Endothelial cell of umbilical vein (primary cell): ENCODE measurements at regions not wholly inside any gene's neighbourhood (a gene's known extent, or its start where the extent isn't known, plus 50 kb on each side); places are given as distances from the start of the nearest gene placed in this dataset.

Experiments
- BruUV-seq: library from RNA; stranded (reverse); fragments of 400-500 nt; replicated peaks from 2 replicates; lab custom pipeline; 2021; lab: Mats Ljungman, UMichigan
- CTCF ChIA-PET: fragments of 300-600, 350-600 bp; sonication (Branson Sonifier 250); formaldehyde crosslinking; loops from one replicate; lab custom pipeline; 2021; ENCODE audit warnings: antibody characterized with exemption, inconsistent platforms; lab: Charles Lee
- POLR2A ChIA-PET: fragments of 300-600, 350-600 bp; sonication (Branson Sonifier 250); formaldehyde crosslinking; loops from one replicate; lab custom pipeline; 2021; ENCODE audit warnings: antibody characterized with exemption, inconsistent platforms; lab: Charles Lee
- DNase-seq: peaks from one replicate; pipeline ENCODE4 v3.0.0-alpha.2; 2011; ENCODE audit warnings: low read depth, low spot score
- FAIRE-seq: peaks from 2 replicates; lab custom pipeline; 2011; peaks lifted over from hg19 to GRCh38; lab: Jason Lieb, UNC
- H2AFZ ChIP-seq: 2 replicates; pipeline ENCODE4 v1.6.0; 2012; ENCODE audit warnings: low read depth, low read length, control low read depth, inconsistent platforms
- H3K27ac ChIP-seq: 2 replicates; pipeline ENCODE4 v1.5.1; 2011; ENCODE audit warnings: low read depth, mild to moderate bottlenecking, control low read depth, low read length, moderate library complexity; ENCODE audit not compliant: insufficient read depth
- H3K27me3 ChIP-seq, 2 experiments: 2 replicates each; pipeline versions ENCODE4 v1.6.0 to v1.6.1; 2011; ENCODE audit warnings: low read length in 2 of 2, mixed read lengths in 1 of 2; ENCODE audit not compliant: control insufficient read depth in 2 of 2, insufficient read depth in 2 of 2
- H3K36me3 ChIP-seq, 2 experiments: 2 replicates in 1 of 2; 3 replicates in 1 of 2; pipeline ENCODE4 v1.5.1; 2011; ENCODE audit warnings: low read length in 2 of 2, mild to moderate bottlenecking in 1 of 2, moderate library complexity in 1 of 2; ENCODE audit not compliant: control insufficient read depth in 2 of 2, insufficient read depth in 2 of 2; ENCODE audit errors: extremely low read depth in 1 of 2
- H3K4me1 ChIP-seq: 3 replicates; pipeline ENCODE4 v1.5.1; 2011; ENCODE audit warnings: mild to moderate bottlenecking, low read length; ENCODE audit not compliant: control insufficient read depth, insufficient read depth; ENCODE audit errors: extremely low read depth
- H3K4me2 ChIP-seq: 2 replicates; pipeline ENCODE4 v1.6.1; 2011; ENCODE audit warnings: low read length, control low read depth, mixed read lengths; ENCODE audit not compliant: insufficient read depth
- H3K4me3 ChIP-seq, 3 experiments: fragments of 200-600 bp in 1 of 3; sonication (generic), shearing (Covaris generic) in 1 of 3; replicated peaks in 1 of 3; 2 replicates each; pipeline ENCODE4 v1.5.1; 2011 to 2016; ENCODE audit warnings: control low read depth in 3 of 3, low read length in 3 of 3, mild to moderate bottlenecking in 2 of 3, inconsistent platforms in 1 of 3, low read depth in 1 of 3, moderate library complexity in 1 of 3; ENCODE audit not compliant: insufficient read depth in 1 of 3
- H3K79me2 ChIP-seq: 2 replicates; pipeline ENCODE4 v1.6.0; 2012; ENCODE audit warnings: low read length, inconsistent platforms; ENCODE audit not compliant: control insufficient read depth, insufficient read depth
- H3K9ac ChIP-seq: replicated peaks from 2 replicates; pipeline ENCODE3; 2011; ENCODE audit warnings: low read length, control low read depth; ENCODE audit not compliant: insufficient read depth; ENCODE audit errors: extremely low read depth
- H3K9me1 ChIP-seq: replicated peaks from 3 replicates; pipeline ENCODE4 v1.6.0; 2011; ENCODE audit warnings: mild to moderate bottlenecking, low read length; ENCODE audit not compliant: control insufficient read depth, insufficient read depth; ENCODE audit errors: extremely low read depth
- H3K9me3 ChIP-seq: replicated peaks from 2 replicates; pipeline ENCODE4 v1.5.1; 2012; ENCODE audit warnings: low read length, inconsistent platforms; ENCODE audit not compliant: control insufficient read depth, insufficient read depth
- H4K20me1 ChIP-seq: replicated peaks from 2 replicates; pipeline ENCODE3; 2011; ENCODE audit warnings: mild to moderate bottlenecking, low read length; ENCODE audit not compliant: control insufficient read depth, insufficient read depth; ENCODE audit errors: extremely low read depth
- EZH2 ChIP-seq: IDR thresholded peaks from 2 replicates; pipeline ENCODE4 v1.6.1; 2012; ENCODE audit warnings: borderline replicate concordance, low read depth, mild to moderate bottlenecking, moderate library complexity, low read length, inconsistent platforms; ENCODE audit not compliant: severe bottlenecking
- FOS ChIP-seq: IDR thresholded peaks from 2 replicates; pipeline ENCODE4 v1.6.1; 2011; ENCODE audit warnings: mild to moderate bottlenecking, low read length, moderate library complexity, borderline replicate concordance; ENCODE audit not compliant: insufficient read depth
- GATA2 ChIP-seq: IDR thresholded peaks from 2 replicates; pipeline ENCODE4 v1.7.0; 2011; ENCODE audit warnings: low read depth, mild to moderate bottlenecking, moderate library complexity, mixed read lengths, low read length; ENCODE audit not compliant: insufficient read length, insufficient read depth
- JUN ChIP-seq: IDR thresholded peaks from 2 replicates; pipeline ENCODE4 v1.6.1; 2011; ENCODE audit warnings: borderline replicate concordance, low read depth; ENCODE audit not compliant: insufficient read length, insufficient read depth
- MYC ChIP-seq: IDR thresholded peaks from one replicate; pipeline ENCODE4 v1.6.1; 2011; ENCODE audit warnings: mild to moderate bottlenecking, low read depth, low read length
- POLR2A ChIP-seq: IDR thresholded peaks from 2 replicates; pipeline ENCODE4 v1.6.1; 2012; ENCODE audit warnings: low read depth, mild to moderate bottlenecking, control low read depth, low read length
- POLR2AphosphoS5 ChIP-seq: IDR thresholded peaks from 2 replicates; pipeline ENCODE4 v1.6.1; 2012; ENCODE audit warnings: low read depth, mild to moderate bottlenecking, control low read depth, low read length, moderate library complexity; ENCODE audit not compliant: insufficient read depth
- dilution Hi-C: fragments of 300-500 bp; cut with MboI; formaldehyde crosslinking; loops from one replicate; pipeline ENCODE4 v1.15.0; 2019; ENCODE audit warnings: low sequenced_read_pairs; ENCODE audit not compliant: extremely low pct_ligation_motif_present
- intact Hi-C: fragments of 100-400 bp; cut with micrococcal nuclease; formaldehyde crosslinking; loops from one replicate; pipeline ENCODE4 v1.10.0; 2022
- TF ChIP-seq, protein P1 (sequence below), 2 donors: IDR thresholded peaks; 1 replicate in 1 of 2; 2 replicates in 1 of 2; pipeline ENCODE4 v1.5.1; 2011; ENCODE audit warnings: low read length in 2 of 2, mild to moderate bottlenecking in 2 of 2, moderate library complexity in 2 of 2, control low read depth in 1 of 2, inconsistent platforms in 1 of 2, low read depth in 1 of 2; ENCODE audit not compliant: insufficient read depth in 1 of 2; ENCODE audit errors: extremely low read depth in 1 of 2
- TF ChIP-seq, protein P2 (sequence below): IDR thresholded peaks from 2 replicates; pipeline ENCODE4 v1.6.1; 2011; ENCODE audit not compliant: insufficient read depth, insufficient read length

DNA sequence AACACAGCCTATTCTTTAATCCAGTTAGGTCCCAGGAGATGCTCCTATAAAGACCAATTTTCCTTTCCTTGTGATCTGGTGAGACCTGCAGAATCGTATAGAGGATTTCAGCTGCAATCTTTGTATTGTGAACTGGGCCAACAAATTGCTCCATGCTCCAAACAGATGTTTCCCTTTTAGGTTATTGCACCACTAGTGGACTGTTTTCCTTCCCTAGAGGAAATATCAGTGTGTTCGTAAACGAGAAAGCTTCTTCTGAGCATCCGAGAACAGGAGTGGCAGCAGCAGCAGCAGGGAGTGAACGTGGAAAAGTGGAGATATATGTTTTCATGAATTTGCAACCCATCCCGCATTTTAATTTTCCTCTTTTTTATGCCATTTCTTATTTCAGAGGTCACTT lies 344.1 kb upstream of the PDE3A start:
- Histone ChIP-seq H3K79me2 (no peaks in the 10 kb centered on the region), H3K9ac (no peak overlapping the region), H2AFZ (peak overlapping the region; percentile 68), H4K20me1 (no peaks in the 10 kb centered on the region), H3K4me2 (peak overlapping the region; percentile 17), H3K9me1 (no peaks in the 10 kb centered on the region), H3K27me3 (no peaks in the 10 kb centered on the region), H3K4me1 (peaks cover 24% of the 10 kb centered on the region), H3K36me3 (no peaks in the 10 kb centered on the region), H3K27ac (no peak overlapping the region), H3K9me3 (no peaks in the 10 kb centered on the region), H3K4me3 (no peak overlapping the region)
- intact Hi-C loops (no loop called here), dilution Hi-C loops (no loop called here)
- FAIRE-seq (no peak), DNase-seq (peak; percentile 89)
- TF ChIP-seq POLR2AphosphoS5 (no peak), EZH2 (no peak), MYC (no peak), POLR2A (no peak), FOS (no peak), GATA2 (no peak), JUN (no peak)
- TF ChIP-seq, protein P1, sequence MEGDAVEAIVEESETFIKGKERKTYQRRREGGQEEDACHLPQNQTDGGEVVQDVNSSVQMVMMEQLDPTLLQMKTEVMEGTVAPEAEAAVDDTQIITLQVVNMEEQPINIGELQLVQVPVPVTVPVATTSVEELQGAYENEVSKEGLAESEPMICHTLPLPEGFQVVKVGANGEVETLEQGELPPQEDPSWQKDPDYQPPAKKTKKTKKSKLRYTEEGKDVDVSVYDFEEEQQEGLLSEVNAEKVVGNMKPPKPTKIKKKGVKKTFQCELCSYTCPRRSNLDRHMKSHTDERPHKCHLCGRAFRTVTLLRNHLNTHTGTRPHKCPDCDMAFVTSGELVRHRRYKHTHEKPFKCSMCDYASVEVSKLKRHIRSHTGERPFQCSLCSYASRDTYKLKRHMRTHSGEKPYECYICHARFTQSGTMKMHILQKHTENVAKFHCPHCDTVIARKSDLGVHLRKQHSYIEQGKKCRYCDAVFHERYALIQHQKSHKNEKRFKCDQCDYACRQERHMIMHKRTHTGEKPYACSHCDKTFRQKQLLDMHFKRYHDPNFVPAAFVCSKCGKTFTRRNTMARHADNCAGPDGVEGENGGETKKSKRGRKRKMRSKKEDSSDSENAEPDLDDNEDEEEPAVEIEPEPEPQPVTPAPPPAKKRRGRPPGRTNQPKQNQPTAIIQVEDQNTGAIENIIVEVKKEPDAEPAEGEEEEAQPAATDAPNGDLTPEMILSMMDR (IDR thresholded peaks at IDR 0.05; ENCODE audit: extremely low read depth in 1 of 2, insufficient read depth in 1 of 2, low read depth in 1 of 2, low read length in 2 of 2), result no peak
- TF ChIP-seq, protein P2, sequence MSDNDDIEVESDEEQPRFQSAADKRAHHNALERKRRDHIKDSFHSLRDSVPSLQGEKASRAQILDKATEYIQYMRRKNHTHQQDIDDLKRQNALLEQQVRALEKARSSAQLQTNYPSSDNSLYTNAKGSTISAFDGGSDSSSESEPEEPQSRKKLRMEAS, result no peak
- ChIA-PET CTCF (interaction anchor here (0.8 to 1.4 kb wide), 2 partner anchors 108 to 189 kb away, joined by 3 read pairs; no protein-coding TSS in a partner anchor), POLR2A (no interaction called here)
- BruUV-seq, result no TSS peak
